ENCODE measurements at regions not wholly inside any gene's neighbourhood (a gene's known extent, or its start where the extent isn't known, plus 50 kb on each side); places are given as distances from the start of the nearest gene placed in this dataset.
"Not testable (repeated sequence)": the region's sequence is repeated elsewhere in the genome, so short reads cannot be mapped to it uniquely, and the experiment has no call there.

- TF ChIP-seq GABPA (tag; conservative IDR thresholded peaks at IDR 0.05; ENCODE audit: low read depth); SRSF9 (IDR thresholded peaks at IDR 0.05; ENCODE audit: borderline replicate concordance, low read depth, low read length); ATF2 (CRISPR knock-in tag; IDR thresholded peaks at IDR 0.05); ZHX1 (conservative IDR thresholded peaks at IDR 0.05; ENCODE audit: low read length); L3MBTL2 (IDR thresholded peaks at IDR 0.05); NR3C1 (CRISPR knock-in tag; IDR thresholded peaks at IDR 0.05); CCAR2 (IDR thresholded peaks at IDR 0.05; ENCODE audit: low read depth, low read length): not testable (repeated sequence)
Measured at GRCh38 chr17:77533697-77534096, 392.9 kb downstream of the SEC14L1 start.
